ENCODE measurements at regions not wholly inside any gene's neighbourhood (a gene's known extent, or its start where the extent isn't known, plus 50 kb on each side); places are given as distances from the start of the nearest gene placed in this dataset.

GRCh38 chrX:6472652-6473342 is 62.1 kb downstream of the VCX3A start:
- DNase-seq (ENCODE audit: low spot score) = no peak

GRCh38 chrX:6468706-6469105 is 66.2 kb downstream of the VCX3A start:
- no peak for DNase-seq (ENCODE audit: low spot score)

- no peak for DNase-seq (ENCODE audit: low spot score)
Measured at GRCh38 chrX:6465756-6466155, 69.2 kb downstream of the VCX3A start.

GRCh38 chrX:6464726-6465125 is 70.2 kb downstream of the VCX3A start:
- no peak for DNase-seq (ENCODE audit: low spot score)

- DNase-seq (ENCODE audit: low spot score) = no peak
Measured at GRCh38 chrX:6460893-6461490, 73.9 kb downstream of the VCX3A start.

- DNase-seq (ENCODE audit: low spot score) = no peak
Measured at GRCh38 chrX:6456196-6456595, 78.7 kb downstream of the VCX3A start.

- no peak for DNase-seq (ENCODE audit: low spot score)
Measured at GRCh38 chrX:6449946-6450345, 85.0 kb downstream of the VCX3A start.

GRCh38 chrX:6448003-6448402 is 86.9 kb downstream of the VCX3A start:
- DNase-seq (ENCODE audit: low spot score) = no peak

- DNase-seq (ENCODE audit: low spot score) = no peak
Measured at GRCh38 chrX:6446582-6446981, 88.3 kb downstream of the VCX3A start.

- DNase-seq (ENCODE audit: low spot score) = no peak
Measured at GRCh38 chrX:6440648-6441047, 94.3 kb downstream of the VCX3A start.

GRCh38 chrX:6432226-6432625 is 102.7 kb downstream of the VCX3A start:
- no peak for DNase-seq (ENCODE audit: low spot score)

- DNase-seq (ENCODE audit: low spot score) = no peak
Measured at GRCh38 chrX:6407542-6407941, 127.4 kb downstream of the VCX3A start.

- DNase-seq (ENCODE audit: low spot score) = no peak
Measured at GRCh38 chrX:6386837-6387236, 148.1 kb downstream of the VCX3A start.

GRCh38 chrX:6384921-6385320 is 150.0 kb downstream of the VCX3A start:
- DNase-seq (ENCODE audit: low spot score) = no peak

GRCh38 chrX:6384371-6384770 is 150.5 kb downstream of the VCX3A start:
- no peak for DNase-seq (ENCODE audit: low spot score)

- no peak for DNase-seq (ENCODE audit: low spot score)
Measured at GRCh38 chrX:6383917-6384316, 151.0 kb downstream of the VCX3A start.

- DNase-seq (ENCODE audit: low spot score) = no peak
Measured at GRCh38 chrX:6383488-6383887, 151.4 kb downstream of the VCX3A start.

GRCh38 chrX:6382284-6382683 is 152.6 kb downstream of the VCX3A start:
- no peak for DNase-seq (ENCODE audit: low spot score)

- no peak for DNase-seq (ENCODE audit: low spot score)
Measured at GRCh38 chrX:6377103-6377764, 148.6 kb upstream of the NLGN4X start.

- no peak for DNase-seq (ENCODE audit: low spot score)
Measured at GRCh38 chrX:6374556-6374955, 145.9 kb upstream of the NLGN4X start.

- no peak for DNase-seq (ENCODE audit: low spot score)
Measured at GRCh38 chrX:6372981-6373380, 144.3 kb upstream of the NLGN4X start.

GRCh38 chrX:6371353-6371752 is 142.7 kb upstream of the NLGN4X start:
- DNase-seq (ENCODE audit: low spot score) = no peak

GRCh38 chrX:6363188-6363587 is 134.5 kb upstream of the NLGN4X start:
- no peak for DNase-seq (ENCODE audit: low spot score)

GRCh38 chrX:6325437-6325836 is 96.8 kb upstream of the NLGN4X start:
- no peak for DNase-seq (ENCODE audit: low spot score)
